Activated T-cell treated with anti-CD3 and anti-CD28 coated beads, Interleukin-2, amount 50 U/mL, for 4 hours (primary cell): ENCODE measurements at regions not wholly inside any gene's neighbourhood (a gene's known extent, or its start where the extent isn't known, plus 50 kb on each side); places are given as distances from the start of the nearest gene placed in this dataset.
"Not testable (repeated sequence)": the region's sequence is repeated elsewhere in the genome, so short reads cannot be mapped to it uniquely, and the experiment has no call there.

Source experiments
- ATAC-seq, 2 donors: fragments of 200-7000 bp; cut with Tn5 transposase; one replicate each; pipeline ENCODE4 v1.10.0; 2021
- DNase-seq: peaks from one replicate; pipeline ENCODE4 v3.0.0-alpha.2; 2020
- H3K27me3 Mint-ChIP-seq: one replicate; pipeline ENCODE4 v1.8.0; 2021; ENCODE audit warnings: low read depth, mixed read lengths
- H3K36me3 Mint-ChIP-seq: one replicate; pipeline ENCODE4 v1.8.0; 2022; ENCODE audit warnings: mixed read lengths; ENCODE audit not compliant: insufficient read depth
- H3K4me1 Mint-ChIP-seq: one replicate; pipeline ENCODE4 v1.8.0; 2021; ENCODE audit warnings: low read depth, mixed read lengths
- H3K4me3 Mint-ChIP-seq: one replicate; pipeline ENCODE4 v1.8.0; 2021; ENCODE audit warnings: mild to moderate bottlenecking, moderate library complexity, mixed read lengths
- H3K9me3 Mint-ChIP-seq: one replicate; pipeline ENCODE4 v1.8.0; 2021; ENCODE audit warnings: mixed read lengths

GRCh38 chr3:13238687-13239466, 165.6 kb upstream of the IQSEC1 start:
- Mint-ChIP-seq H3K36me3 (no peaks in the 10 kb centered on the region), H3K27me3 (peaks cover 9% of the 10 kb centered on the region), H3K4me3 (no peak overlapping the region), H3K4me1 (peaks cover 20% of the 10 kb centered on the region), H3K9me3 (no peaks in the 10 kb centered on the region)
- DNase-seq, result no peak
- no peak for ATAC-seq

GRCh38 chr3:13237776-13238490, 164.7 kb upstream of the IQSEC1 start:
- peaks cover 24% of the 10 kb centered on the region for H3K4me1 Mint-ChIP-seq

GRCh38 chr3:13236557-13237173, 163.4 kb upstream of the IQSEC1 start:
- H3K4me1 Mint-ChIP-seq, result peaks cover 24% of the 10 kb centered on the region
- ATAC-seq, result no peak
- H3K27me3 Mint-ChIP-seq, result peaks cover 9% of the 10 kb centered on the region
- H3K36me3 Mint-ChIP-seq, result no peaks in the 10 kb centered on the region
- H3K9me3 Mint-ChIP-seq, result no peaks in the 10 kb centered on the region
- H3K4me3 Mint-ChIP-seq, result no peak overlapping the region
- DNase-seq, result no peak

More at GRCh38 chr3:13237776-13238490, 164.7 kb upstream of the IQSEC1 start:
- Mint-ChIP-seq H3K27me3 (peaks cover 9% of the 10 kb centered on the region), H3K36me3 (no peaks in the 10 kb centered on the region), H3K4me3 (no peak overlapping the region), H3K9me3 (no peaks in the 10 kb centered on the region)
- DNase-seq (no peak), ATAC-seq (no peak)

- Mint-ChIP-seq H3K27me3 (peaks cover 9% of the 10 kb centered on the region), H3K9me3 (no peaks in the 10 kb centered on the region), H3K4me1 (peaks cover 24% of the 10 kb centered on the region), H3K4me3 (no peak overlapping the region), H3K36me3 (no peaks in the 10 kb centered on the region)
- no peak for DNase-seq
- ATAC-seq, result no peak
These were observed 162.7 kb upstream of the IQSEC1 start for GRCh38 chr3:13235897-13236296.

GRCh38 chr3:13235079-13235478, 161.8 kb upstream of the IQSEC1 start:
- no peaks in the 10 kb centered on the region for H3K36me3 Mint-ChIP-seq
- no peak for ATAC-seq
- H3K4me3 Mint-ChIP-seq, result no peak overlapping the region

GRCh38 chr3:13234666-13235065, 161.4 kb upstream of the IQSEC1 start:
- no peak for ATAC-seq
- no peaks in the 10 kb centered on the region for H3K9me3 Mint-ChIP-seq
- no peaks in the 10 kb centered on the region for H3K36me3 Mint-ChIP-seq
- H3K4me3 Mint-ChIP-seq, result peak overlapping the region; percentile 16
- DNase-seq, result no peak
- H3K27me3 Mint-ChIP-seq, result peaks cover 9% of the 10 kb centered on the region
- H3K4me1 Mint-ChIP-seq, result peaks cover 24% of the 10 kb centered on the region

More at GRCh38 chr3:13235079-13235478, 161.8 kb upstream of the IQSEC1 start:
- no peak for DNase-seq
- Mint-ChIP-seq H3K9me3 (no peaks in the 10 kb centered on the region), H3K27me3 (peaks cover 9% of the 10 kb centered on the region), H3K4me1 (peaks cover 24% of the 10 kb centered on the region)

GRCh38 chr3:13233487-13234485, 160.6 kb upstream of the IQSEC1 start:
- Mint-ChIP-seq H3K4me1 (peaks cover 24% of the 10 kb centered on the region), H3K4me3 (peak overlapping the region; percentile 57), H3K9me3 (no peaks in the 10 kb centered on the region), H3K27me3 (peaks cover 9% of the 10 kb centered on the region), H3K36me3 (no peaks in the 10 kb centered on the region)
- DNase-seq (no peak), ATAC-seq (peak; percentile 23 to 45)

GRCh38 chr3:13231781-13232666, 158.8 kb upstream of the IQSEC1 start:
- Mint-ChIP-seq H3K36me3 (no peaks in the 10 kb centered on the region), H3K27me3 (peaks cover 9% of the 10 kb centered on the region), H3K4me1 (peaks cover 24% of the 10 kb centered on the region), H3K4me3 (no peak overlapping the region), H3K9me3 (no peaks in the 10 kb centered on the region)
- ATAC-seq (no peak), DNase-seq (no peak)

GRCh38 chr3:13229273-13229949, 156.2 kb upstream of the IQSEC1 start:
- DNase-seq (no peak), ATAC-seq (no peak)
- no peaks in the 10 kb centered on the region for H3K36me3 Mint-ChIP-seq
- no peaks in the 10 kb centered on the region for H3K9me3 Mint-ChIP-seq
- H3K27me3 Mint-ChIP-seq, result peaks cover 5% of the 10 kb centered on the region
- H3K4me1 Mint-ChIP-seq, result peaks cover 9% of the 10 kb centered on the region
- H3K4me3 Mint-ChIP-seq, result no peak overlapping the region

- no peaks in the 10 kb centered on the region for H3K27me3 Mint-ChIP-seq
- no peaks in the 10 kb centered on the region for H3K36me3 Mint-ChIP-seq
- no peaks in the 10 kb centered on the region for H3K9me3 Mint-ChIP-seq
- ATAC-seq (no peak), DNase-seq (no peak)
- peaks cover 1% of the 10 kb centered on the region for H3K4me1 Mint-ChIP-seq
- H3K4me3 Mint-ChIP-seq, result no peak overlapping the region
These were observed 155.4 kb upstream of the IQSEC1 start for GRCh38 chr3:13228584-13228983.

- not testable (repeated sequence) for H3K4me1 Mint-ChIP-seq, H3K4me3 Mint-ChIP-seq, H3K27me3 Mint-ChIP-seq, H3K36me3 Mint-ChIP-seq, DNase-seq, ATAC-seq, H3K9me3 Mint-ChIP-seq
These were observed 154.9 kb upstream of the IQSEC1 start for GRCh38 chr3:13228169-13228568.

GRCh38 chr3:13227315-13228165, 154.3 kb upstream of the IQSEC1 start:
- no peak overlapping the region for H3K4me3 Mint-ChIP-seq
- H3K9me3 Mint-ChIP-seq, result no peaks in the 10 kb centered on the region
- no peaks in the 10 kb centered on the region for H3K36me3 Mint-ChIP-seq

More at GRCh38 chr3:13227315-13228165, 154.3 kb upstream of the IQSEC1 start:
- Mint-ChIP-seq H3K27me3 (no peaks in the 10 kb centered on the region), H3K4me1 (no peaks in the 10 kb centered on the region)
- DNase-seq (no peak), ATAC-seq (no peak)
